GM03348 (cell line): ENCODE measurements at regions not wholly inside any gene's neighbourhood (a gene's known extent, or its start where the extent isn't known, plus 50 kb on each side); places are given as distances from the start of the nearest gene placed in this dataset.

ENCODE experiments used
- DNase-seq: peaks from one replicate; pipeline ENCODE4 v3.0.0; 2012; ENCODE audit warnings: low spot score

GRCh38 chr5:123755653-123756317 is 243.8 kb downstream of the CSNK1G3 start:
- DNase-seq, result peak; percentile 37

GRCh38 chr5:123754908-123755307 is 242.9 kb downstream of the CSNK1G3 start:
- DNase-seq, result no peak

DNA sequence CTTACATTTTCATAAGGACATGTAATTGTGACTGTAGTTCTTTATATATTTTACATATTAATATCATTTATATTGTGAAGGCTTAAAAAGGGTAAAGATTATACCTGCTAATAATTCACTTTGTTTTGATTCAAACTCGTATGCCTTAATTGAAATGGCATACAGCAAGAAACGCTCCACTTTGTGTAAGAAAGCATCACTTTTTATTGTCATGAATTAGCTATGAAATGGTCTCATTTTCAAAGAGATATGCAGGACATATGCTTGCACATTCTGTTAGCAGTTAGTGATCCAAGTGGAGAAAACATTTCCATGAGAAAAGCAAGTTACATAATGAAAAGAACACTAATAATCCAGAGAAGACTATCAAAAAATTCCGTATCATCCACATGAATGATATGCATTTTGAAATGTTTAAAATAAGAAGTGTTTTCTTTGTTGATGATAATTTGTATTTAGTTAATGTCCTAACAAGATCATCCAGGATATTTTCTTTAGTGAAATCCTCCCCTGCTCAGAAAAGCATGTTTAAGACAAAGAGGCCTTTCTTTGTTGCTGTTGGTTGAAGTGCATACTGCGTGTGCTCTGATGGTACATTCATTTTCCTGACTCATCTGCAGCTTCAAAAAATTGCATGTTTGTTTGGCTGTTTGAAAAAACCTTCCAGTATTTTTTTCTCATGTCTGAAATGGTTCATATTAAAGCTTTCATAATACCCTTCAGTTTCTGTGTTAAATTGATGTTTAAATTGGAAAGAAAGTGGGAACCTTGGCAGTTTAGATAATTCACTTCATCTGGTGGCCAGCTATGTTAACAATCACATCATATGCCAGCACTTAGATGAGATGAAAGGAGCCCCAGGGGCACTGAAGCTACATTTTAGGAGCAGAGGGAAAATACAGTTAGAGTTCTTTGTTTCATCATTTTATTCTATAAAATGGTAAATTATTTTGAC is 242.2 kb downstream of the CSNK1G3 start:
- DNase-seq, result no peak

DNA sequence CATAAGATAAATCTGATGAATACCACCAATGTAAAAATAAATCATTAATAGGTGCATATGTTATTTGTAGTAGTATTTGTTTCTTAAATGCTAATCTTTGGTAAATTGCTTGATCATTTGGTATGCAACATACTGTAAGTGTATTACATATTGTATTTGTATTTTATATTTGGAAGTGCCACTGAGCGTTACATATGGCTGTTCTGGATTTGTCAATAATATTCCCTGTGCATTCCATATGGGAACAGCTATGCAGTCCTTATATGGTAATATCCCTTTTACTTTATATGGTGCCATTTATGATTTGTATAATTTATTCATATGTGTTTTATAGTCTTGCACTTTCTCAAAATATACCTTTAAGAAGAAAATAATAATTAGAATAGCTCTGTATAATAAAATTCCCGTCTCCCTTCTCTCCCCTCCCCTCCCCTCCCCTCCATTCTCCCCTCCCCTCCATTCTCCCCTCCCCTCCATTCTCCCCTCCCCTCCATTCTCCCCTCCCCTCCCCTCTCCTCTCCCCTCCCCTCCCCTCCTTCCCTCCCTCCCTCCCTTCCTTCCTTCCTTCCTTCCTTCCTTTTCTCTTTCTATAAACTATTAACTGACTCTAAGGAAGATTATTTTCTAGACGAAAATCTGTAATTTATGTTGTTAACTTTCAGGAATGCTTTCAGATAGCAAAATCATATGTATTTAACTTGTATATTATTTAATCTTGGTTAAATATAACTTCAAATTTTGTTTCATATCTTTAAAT is 241.4 kb downstream of the CSNK1G3 start:
- no peak for DNase-seq

DNA sequence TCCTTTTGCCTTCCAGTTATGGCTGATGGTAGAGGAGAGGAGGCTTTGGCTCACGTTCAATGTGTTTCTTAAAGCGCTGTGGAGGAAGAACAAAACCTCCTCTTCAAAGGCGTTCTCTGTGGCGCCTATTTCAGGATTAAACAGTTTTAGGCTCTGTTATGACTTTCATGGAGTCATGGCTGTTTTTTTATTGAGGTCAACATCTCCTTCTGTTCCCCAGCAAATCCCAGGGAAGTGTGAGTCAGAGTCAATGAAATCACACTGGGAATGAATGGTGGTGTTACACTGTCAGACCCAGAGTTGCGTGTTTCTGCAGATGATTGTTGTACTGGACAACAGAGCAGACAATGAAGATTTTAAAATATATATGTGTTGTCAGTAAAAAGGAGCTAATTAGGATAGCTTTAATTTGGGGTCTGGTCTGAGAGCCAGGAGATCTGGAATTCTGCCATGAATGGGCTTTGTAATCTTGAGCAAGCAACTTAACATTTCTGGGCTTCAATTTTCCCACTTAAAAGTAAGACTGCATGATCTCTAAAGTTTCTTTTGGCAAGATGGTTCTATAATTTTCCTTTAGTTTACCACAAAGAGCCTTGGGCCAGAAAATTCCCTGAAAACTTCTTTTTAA is 240.7 kb downstream of the CSNK1G3 start:
- peak; percentile 47 for DNase-seq

DNA sequence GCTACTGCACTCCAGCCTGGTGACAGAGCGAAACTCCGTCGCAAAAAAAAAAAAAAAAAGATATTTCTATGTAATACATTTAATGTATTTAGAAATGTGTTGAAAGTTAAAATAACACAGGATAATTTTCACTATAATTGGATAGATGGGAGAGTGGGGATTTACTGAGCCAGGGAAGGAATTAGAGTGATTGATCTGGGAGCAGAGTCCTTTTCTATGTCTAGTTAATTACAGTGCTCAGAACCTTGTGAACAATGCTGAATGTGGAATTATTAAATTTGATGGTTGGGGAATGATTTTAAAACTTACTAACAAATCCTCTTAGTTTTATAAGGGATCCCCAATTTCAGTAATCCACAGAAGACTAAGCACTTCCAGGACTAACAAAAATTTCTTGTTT is 239.7 kb downstream of the CSNK1G3 start:
- DNase-seq, result no peak

- no peak for DNase-seq
Observed at GRCh38 chr5:123748239-123748638, 236.3 kb downstream of the CSNK1G3 start.

GRCh38 chr5:123746683-123747360 is 234.8 kb downstream of the CSNK1G3 start:
- no peak for DNase-seq

- DNase-seq, result no peak
Observed at GRCh38 chr5:123743990-123744583, 232.1 kb downstream of the CSNK1G3 start.

DNA sequence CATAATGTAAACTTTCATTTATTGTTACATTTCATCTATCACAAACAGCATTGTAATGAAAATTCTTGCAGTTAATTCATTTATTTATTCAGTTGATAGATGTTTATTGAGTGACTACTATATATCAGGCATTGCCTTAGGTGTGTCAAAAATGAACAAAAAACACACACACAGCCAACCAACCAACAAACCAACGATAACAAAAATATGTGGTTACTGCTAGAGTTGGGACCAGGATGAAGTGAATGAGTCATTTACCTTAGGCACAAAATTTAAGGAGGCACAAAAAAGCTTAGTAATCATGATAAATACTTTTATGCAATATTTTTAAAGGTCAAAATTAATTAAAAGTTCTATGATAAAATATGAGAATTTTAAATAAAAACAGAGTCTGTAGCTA is 223.4 kb downstream of the CSNK1G3 start:
- DNase-seq, result no peak

GRCh38 chr5:123732257-123732656 is 220.3 kb downstream of the CSNK1G3 start:
- no peak for DNase-seq

- DNase-seq, result no peak
Observed at GRCh38 chr5:123722451-123722850, 210.5 kb downstream of the CSNK1G3 start.

- peak; percentile 17 for DNase-seq
Observed at GRCh38 chr5:123721675-123722276, 209.8 kb downstream of the CSNK1G3 start.

- no peak for DNase-seq
Observed at GRCh38 chr5:123720955-123721354, 209.0 kb downstream of the CSNK1G3 start.

GRCh38 chr5:123720339-123720738 is 208.4 kb downstream of the CSNK1G3 start:
- no peak for DNase-seq

DNA sequence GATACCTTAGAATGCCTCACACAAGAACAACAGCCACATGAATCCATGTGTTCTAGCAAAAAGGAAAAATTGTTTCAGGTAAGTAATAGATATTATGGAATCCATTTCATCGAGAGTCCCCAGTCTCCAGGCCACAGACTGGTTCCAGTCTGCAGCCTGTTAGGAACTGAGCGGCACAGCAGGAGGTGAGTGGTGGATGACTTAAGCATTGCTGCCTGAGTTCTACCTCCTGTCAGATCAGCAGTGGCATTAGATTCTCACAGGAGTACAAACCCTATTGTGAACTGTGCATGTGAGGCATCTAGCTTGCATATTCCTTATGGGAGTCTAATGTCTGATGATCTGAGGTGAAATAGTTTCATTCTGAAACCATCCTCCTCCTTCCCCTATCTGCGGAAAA is 207.0 kb downstream of the CSNK1G3 start:
- DNase-seq, result no peak

GRCh38 chr5:123718238-123718637 is 206.3 kb downstream of the CSNK1G3 start:
- DNase-seq, result no peak

GRCh38 chr5:123717139-123717538 is 205.2 kb downstream of the CSNK1G3 start:
- DNase-seq, result no peak

- DNase-seq, result no peak
Observed at GRCh38 chr5:123710031-123710430, 198.1 kb downstream of the CSNK1G3 start.

DNA sequence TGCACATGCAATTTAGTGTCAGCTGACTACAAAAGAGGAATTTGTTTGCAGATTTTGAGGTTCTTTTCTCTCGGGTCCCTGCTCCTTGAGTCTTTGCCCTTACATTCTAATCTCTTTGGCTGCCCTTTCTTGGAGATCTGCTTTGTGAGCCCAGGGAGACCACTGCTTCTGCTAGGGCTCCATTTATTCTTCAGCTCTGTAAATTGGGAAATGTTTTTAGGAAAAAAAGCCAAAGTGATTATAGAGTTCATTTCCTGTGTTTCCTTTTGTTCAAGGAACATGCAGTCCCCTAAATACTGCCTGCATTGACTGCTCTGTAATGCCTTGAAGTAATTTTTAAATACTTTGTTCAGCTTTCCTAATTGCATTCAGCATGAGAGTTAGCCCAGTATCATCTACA is 197.4 kb downstream of the CSNK1G3 start:
- no peak for DNase-seq
